ENCODE measurements at regions not wholly inside any gene's neighbourhood (a gene's known extent, or its start where the extent isn't known, plus 50 kb on each side); places are given as distances from the start of the nearest gene placed in this dataset.
A peak's percentile ranks its signal among the peaks of the same experiment; 100 is the strongest.

GRCh38 chrX:10819973-10820372 is 199.6 kb upstream of the MID1 start:
- Histone ChIP-seq H3K27ac (no peak overlapping the region), H3K4me3 (ENCODE audit: low read depth, low read length) (no peak overlapping the region), H3K9me3 (ENCODE audit: severe bottlenecking) (no peaks in the 10 kb centered on the region), H3K36me3 (no peaks in the 10 kb centered on the region), H3K27me3 (ENCODE audit: insufficient read depth, low read depth, severe bottlenecking) (no peaks in the 10 kb centered on the region)
- no peak for DNase-seq
- no peak for TF ChIP-seq CTCF (IDR thresholded peaks at IDR 0.05; ENCODE audit: low read depth, low read length)

DNA sequence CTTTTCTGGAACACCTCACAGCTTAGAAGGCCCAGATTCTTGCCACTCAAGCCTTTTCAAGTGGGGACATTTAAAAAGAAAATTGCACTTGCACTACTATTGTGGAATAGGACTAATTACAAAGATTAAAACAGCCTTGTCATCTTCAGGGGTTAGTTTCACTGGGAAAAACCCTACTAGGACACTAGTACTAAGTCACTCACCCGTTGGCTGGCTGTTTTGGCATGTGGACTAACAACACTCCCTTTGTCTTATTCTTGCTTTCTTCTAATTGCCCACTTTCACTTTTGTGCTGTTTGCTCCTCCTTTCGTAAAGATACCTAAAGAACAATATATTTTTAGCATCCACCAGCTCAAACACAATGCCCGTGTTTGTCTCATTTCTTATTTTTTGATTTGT is 200.9 kb upstream of the MID1 start:
- no peak for TF ChIP-seq CTCF (IDR thresholded peaks at IDR 0.05; ENCODE audit: low read depth, low read length)
- Histone ChIP-seq H3K27ac (no peak overlapping the region), H3K4me3 (ENCODE audit: low read depth, low read length) (no peak overlapping the region), H3K9me3 (ENCODE audit: severe bottlenecking) (no peaks in the 10 kb centered on the region), H3K36me3 (no peaks in the 10 kb centered on the region), H3K27me3 (ENCODE audit: insufficient read depth, low read depth, severe bottlenecking) (no peaks in the 10 kb centered on the region)
- no peak for DNase-seq

DNA sequence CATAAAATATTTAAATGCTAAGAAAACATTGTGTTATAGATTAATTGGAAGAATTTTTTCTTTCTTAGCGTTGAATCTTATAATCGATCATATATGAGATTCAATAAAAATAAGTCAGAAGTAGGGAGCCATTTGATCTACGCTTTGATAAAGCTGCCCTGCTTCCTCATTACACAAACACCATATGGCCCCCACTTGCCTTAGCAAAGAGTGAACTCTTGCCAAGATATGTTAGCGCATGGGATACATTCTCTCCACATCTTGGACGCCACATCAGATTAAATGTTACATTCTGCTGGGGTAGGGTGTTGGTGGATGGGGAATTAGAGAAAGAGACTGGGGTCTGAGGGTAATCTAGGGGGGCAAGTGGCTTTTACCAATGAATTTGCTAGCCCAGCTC is 207.7 kb upstream of the MID1 start:
- no peaks in the 10 kb centered on the region for H3K36me3 ChIP-seq
- no peak for TF ChIP-seq CTCF (IDR thresholded peaks at IDR 0.05; ENCODE audit: low read depth, low read length)
- H3K9me3 ChIP-seq (ENCODE audit: severe bottlenecking): no peaks in the 10 kb centered on the region
- H3K4me3 ChIP-seq (ENCODE audit: low read depth, low read length): no peak overlapping the region
- DNase-seq: no peak
- peaks cover 3% of the 10 kb centered on the region for H3K27me3 ChIP-seq (ENCODE audit: insufficient read depth, low read depth, severe bottlenecking)
- H3K27ac ChIP-seq: no peak overlapping the region

GRCh38 chrX:10828640-10829039 is 208.3 kb upstream of the MID1 start:
- no peak for TF ChIP-seq CTCF (IDR thresholded peaks at IDR 0.05; ENCODE audit: low read depth, low read length)
- Histone ChIP-seq H3K4me3 (ENCODE audit: low read depth, low read length) (no peak overlapping the region), H3K36me3 (no peaks in the 10 kb centered on the region), H3K27me3 (ENCODE audit: insufficient read depth, low read depth, severe bottlenecking) (peaks cover 4% of the 10 kb centered on the region), H3K9me3 (ENCODE audit: severe bottlenecking) (no peaks in the 10 kb centered on the region), H3K27ac (no peak overlapping the region)
- DNase-seq: no peak

DNA sequence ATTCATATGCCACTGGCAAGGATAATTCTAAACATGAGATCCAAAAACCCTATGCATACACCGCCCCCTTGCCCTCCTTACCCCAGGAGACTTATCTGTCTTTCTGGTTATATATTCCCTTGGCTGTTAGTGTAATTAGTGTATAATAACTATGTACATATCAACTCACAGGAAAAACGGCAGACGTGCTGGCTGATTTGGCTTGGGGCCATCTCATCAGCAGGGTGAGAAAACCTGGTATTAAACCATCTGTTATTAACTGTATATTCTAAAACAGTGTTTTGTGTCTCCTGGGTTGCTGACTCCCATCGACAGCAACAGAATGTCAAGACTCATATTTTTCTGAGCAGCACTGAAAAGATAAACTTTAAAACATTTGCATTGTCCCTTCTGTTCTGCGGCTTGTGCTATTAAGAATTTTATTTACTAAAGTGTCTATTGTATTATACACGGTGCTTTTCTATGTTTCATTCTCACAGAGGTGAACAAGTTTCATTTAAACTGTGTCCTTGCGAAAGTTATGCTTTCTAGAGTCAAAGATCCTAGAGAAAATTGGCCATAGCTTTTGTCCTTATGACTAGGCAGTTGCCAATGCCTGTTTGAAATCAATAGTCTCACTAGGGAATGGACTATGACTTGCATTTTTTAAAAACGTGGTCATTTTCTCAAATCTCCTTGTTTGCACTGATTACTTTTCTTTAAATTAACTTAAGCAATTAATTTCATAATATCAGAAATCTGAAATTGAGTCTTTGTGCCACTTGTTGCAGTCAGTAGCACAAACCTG is 211.5 kb upstream of the MID1 start:
- no peaks in the 10 kb centered on the region for H3K9me3 ChIP-seq (ENCODE audit: severe bottlenecking)
- H3K36me3 ChIP-seq: no peaks in the 10 kb centered on the region
- H3K27ac ChIP-seq: no peak overlapping the region
- TF ChIP-seq CTCF (IDR thresholded peaks at IDR 0.05; ENCODE audit: low read depth, low read length): no peak
- peaks cover 4% of the 10 kb centered on the region for H3K27me3 ChIP-seq (ENCODE audit: insufficient read depth, low read depth, severe bottlenecking)
- H3K4me3 ChIP-seq (ENCODE audit: low read depth, low read length): no peak overlapping the region
- DNase-seq: peak; percentile 9

Data from WERI-Rb-1 (cell line).